CD4-positive, alpha-beta T cell treated with Interleukin-4 for 4 hours (primary cell): ENCODE measurements at regions not wholly inside any gene's neighbourhood (a gene's known extent, or its start where the extent isn't known, plus 50 kb on each side); places are given as distances from the start of the nearest gene placed in this dataset.
A peak's percentile ranks its signal among the peaks of the same experiment; 100 is the strongest.
"Not testable (repeated sequence)": the region's sequence is repeated elsewhere in the genome, so short reads cannot be mapped to it uniquely, and the experiment has no call there.

ENCODE experiments used
- DNase-seq: peaks from one replicate; pipeline ENCODE4 v3.0.0-alpha.2; 2020

DNA sequence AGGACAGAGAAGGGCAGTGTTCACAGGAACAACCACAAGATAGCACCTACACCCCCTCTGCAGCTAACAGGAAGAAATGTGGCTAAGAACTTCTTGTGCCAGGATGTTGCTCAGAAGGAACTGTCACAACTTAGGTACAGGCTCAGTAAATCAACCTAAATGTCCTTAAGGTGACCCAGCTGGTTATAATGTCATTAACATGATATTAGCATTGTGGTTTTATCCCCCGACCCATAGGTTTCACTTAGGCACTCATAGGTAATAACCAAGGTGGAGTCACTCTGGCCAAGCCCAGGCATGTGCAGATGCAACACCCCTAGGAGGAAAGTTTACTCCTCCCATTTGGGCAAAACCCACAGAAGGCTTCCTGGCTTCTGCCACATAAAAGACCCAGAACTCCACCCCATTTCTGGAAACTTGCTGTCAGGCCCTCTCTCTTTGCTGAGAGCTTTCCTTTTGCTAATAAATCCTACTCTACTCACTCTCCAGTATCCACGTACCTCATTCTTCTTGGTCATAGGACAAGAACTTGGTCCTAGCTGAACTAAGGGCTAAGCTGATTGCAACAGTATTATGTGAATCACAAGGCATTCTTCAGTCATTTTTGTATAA, 951.3 kb downstream of the SLITRK5 start:
- peak; percentile 0 for DNase-seq

DNA sequence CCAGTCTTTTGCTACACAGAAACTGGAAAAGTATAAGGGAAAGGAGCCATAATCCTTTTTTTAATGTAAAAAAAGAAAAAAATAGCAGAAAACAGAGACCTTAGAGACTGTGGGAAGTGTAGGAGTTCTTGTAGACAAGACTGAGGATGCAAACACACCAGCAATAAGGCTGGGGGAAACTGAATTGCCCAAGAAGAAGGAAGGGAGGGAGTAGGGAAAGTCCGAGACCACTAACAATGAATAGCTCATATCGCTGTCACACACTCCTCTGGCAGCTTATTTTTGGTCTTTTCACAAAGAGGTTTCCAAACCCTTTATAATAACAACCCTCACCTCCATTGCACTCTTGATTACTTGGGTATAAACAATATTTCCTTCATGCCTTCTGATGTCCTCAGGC, 952.0 kb downstream of the SLITRK5 start:
- no peak for DNase-seq

DNA sequence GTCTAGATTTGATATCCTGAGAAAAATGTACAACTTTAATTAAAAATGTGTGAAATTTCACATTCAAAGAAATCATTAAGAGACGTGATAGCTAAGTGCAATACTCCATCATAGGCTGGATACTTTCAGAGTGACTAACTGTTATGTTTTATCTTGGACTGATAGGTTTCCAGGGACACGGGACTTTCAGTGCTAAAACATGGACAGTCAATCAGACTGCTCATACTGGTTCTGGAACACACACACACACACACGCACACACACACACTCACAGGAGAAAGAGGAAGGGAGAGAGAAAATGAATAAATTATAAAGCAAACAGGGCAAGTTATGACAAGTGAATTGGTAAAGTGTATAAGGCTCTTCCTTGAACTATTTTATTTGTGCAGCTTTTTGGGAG, 955.9 kb downstream of the SLITRK5 start:
- no peak for DNase-seq

DNA sequence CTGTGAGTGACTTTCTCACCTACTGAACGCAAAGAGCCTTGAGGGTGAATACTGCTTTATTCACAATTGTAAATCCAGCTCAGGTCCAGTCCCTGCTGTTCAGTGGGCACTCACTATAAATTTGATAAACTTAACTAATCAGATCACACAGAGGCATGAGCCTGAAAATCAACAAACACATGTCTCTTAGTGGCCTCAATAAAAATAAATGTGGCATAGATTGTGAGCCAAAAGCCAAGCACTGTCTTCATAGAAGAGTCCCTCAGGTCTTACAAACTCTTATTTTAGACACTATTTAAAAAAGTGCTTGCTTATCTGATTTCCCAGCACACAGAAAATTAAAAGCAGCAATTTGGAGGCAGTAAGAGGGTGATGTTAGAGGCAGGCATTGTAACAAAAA, 957.7 kb downstream of the SLITRK5 start:
- DNase-seq: no peak

DNA sequence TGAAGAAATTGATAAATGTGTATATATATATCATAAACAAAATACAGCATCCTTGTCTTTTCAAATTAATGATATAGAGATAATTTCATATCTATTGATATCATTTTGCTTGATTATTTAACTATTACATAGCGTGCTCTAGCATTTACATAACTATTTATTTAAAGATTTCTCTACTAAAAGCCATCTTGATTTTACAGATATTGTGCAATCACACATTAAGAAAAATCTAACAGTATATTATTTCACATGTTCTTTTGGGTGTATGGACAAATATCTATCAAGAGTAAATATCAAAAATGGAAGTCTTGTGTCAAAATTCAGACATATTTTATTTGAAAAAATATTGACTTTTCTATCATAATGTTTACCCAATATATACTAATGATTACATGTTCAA, 966.8 kb downstream of the SLITRK5 start:
- DNase-seq: no peak

DNA sequence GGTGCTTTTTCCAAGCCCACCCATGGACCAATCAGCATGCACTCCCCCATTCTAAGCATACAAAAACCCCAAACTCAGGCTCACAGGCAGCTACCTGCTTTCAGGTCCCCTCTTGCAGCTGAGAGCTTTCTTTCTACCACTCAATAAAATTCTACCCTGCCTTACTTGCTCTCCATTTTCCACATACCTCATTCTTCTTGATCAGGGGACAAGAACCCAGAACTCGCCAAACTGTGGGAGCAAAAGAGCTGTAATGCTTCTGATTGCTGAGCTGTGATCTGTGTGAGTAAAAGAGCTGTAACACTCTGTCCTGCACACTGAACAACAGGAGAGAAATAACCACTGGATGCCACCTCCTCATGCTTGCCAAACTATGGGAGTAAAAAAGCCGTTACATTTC, 972.1 kb downstream of the SLITRK5 start:
- no peak for DNase-seq

DNA sequence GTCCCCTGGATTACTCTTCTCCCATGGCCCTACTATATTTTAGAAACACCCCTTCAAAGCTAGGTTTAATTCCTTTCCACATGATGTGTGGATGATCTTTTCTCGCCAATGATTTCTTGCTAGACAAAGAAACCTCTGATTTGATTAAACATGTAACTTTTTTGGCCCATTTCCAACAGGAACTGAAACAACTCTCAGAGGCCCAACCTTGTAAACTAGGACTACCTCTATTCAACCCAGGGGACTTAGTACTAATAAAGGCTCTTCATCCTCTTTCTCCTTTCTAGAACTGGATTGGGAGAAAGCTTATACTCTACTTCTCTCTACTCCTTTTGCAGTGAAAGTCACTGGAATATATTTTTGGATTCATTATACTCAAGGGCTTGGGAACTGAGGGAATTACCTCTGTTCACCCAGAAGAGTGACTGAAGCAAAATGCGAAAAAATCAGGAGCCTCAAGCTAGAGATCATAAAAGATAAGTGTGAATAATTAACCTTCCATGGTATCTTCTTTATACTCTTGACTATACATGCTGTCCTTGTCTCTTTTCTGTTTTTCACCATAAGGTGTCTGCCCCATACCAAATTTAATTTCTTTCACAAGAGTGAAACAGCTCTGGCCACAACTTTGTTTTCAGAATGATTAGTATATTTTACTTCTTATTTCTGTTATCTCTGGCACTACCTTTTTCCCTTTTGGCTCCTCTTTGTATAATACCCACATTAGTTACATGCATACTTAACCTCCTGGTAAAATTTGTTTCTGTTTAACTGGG, 977.6 kb downstream of the SLITRK5 start:
- DNase-seq: no peak

DNA sequence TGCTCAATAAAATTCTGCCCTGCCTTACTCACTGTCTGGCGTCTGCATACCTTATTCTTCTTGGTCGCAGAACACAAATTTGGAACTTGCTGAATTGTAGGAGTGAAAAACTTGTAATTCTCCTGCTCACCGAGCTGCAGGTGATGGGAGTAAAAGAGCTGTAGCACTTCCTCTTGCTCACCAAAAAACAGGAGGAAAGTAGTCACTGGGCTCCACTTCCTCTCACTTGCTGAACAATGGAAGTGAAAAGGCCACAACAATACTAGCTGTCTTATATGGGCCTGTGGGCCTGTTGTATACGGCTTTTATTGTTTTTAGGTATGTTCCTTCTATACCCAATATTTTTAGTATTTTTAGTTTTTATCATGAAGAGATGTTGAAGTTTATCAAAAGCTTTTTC, 978.7 kb downstream of the SLITRK5 start:
- DNase-seq: no peak

DNA sequence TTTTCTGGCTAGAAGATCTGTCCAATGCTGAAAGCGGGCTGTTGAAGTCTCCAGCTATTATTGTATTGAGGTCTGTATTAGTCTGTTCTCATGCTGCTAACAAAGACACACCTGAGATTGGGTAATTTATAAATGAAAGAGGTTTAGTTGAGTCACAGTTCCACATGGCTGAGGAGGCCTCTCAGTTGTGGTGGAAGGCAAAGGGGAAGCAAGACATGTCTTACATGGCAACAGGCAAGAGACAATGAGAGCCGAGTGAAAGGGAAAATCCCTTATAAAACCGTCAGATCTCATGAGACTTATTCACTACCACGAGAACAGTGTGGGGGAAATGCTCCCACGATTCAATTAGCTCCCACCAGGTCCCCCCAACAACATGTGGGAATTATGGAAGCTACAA, 980.4 kb downstream of the SLITRK5 start:
- no peak for DNase-seq

DNA sequence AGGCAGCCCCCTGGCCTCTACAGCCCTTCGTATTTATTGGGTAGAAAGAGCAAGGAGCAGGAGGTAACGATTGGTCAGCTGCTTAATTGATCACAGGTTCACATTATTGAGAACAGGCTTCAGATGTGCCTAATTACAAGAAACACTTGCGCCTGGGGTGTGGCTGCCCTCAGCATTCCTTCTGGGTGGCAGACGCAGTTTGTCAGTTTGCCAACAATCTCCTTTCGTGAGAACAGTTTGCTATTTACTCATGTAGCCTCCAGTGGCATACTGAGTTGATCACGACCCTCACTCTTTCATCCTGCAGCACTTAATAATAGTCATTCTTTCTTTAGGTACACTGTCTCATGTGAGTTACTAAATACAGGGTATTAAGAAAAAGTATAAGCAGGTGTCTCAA, 985.6 kb downstream of the SLITRK5 start:
- DNase-seq: no peak

DNA sequence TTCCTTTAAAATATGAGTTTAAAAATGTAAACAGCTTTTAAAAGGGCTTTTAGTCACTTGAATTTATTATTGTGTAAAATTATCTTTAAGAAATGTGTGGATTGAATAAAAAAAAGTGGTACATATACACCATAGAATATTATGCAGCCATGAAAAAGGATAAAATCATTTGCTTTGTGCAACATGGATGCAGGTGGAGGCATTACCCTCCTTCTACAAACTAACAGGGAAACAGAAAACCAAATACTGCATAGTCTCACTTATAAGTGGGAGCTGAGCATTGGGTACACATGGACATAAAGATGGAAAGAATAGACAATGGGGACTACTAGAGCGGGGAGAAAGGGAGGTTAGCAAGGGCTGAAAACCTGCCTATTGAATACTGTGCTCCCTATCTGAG, 999.3 kb downstream of the SLITRK5 start:
- no peak for DNase-seq

DNA sequence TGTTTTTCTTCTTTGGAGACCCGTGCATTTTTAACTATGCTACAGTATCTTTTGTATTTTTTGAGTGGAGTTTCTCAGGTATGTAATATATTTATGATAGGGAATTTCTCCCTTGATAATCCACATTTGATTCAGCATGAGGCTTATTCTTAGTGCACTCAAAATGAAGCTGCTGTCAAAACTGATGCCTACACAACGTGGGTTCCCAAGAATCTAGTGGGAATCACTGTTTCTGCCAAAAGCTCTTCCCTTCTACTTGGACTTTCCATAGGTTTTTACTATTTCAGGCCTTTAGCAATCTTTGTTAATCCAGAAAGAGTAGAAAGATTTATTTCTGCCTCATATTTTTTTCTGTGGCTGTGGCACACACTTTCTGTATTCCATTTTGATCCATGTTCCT, 1003.7 kb downstream of the SLITRK5 start:
- DNase-seq: no peak

DNA sequence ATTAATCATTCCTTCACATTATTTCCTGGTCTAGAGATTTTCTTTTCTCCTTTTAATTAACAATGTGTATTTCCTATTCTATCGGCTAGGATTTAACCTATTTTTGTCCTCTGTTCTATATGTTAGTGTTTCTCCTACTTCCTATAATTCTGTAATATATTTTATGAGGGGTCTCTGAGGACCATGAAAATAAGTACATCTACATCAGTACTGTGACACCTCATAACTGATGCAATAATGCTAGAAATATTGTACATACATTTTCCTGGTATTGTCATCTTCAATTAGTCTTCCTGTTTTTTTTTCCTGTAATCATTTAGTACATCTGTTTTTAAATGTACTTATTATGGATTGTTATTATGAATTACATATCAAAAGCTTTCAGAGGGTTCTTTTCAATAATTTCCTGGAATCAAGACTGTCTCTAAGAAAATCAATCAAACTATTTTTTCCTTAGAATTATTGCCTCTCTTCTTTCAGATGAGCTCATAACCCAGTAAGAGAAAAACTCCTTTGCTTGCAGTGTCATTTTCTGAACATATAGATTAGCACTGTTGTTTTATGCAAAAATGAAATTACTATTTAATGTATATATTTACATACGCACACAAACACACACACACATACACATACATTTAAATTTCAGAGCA, 1004.3 kb downstream of the SLITRK5 start:
- DNase-seq: no peak

DNA sequence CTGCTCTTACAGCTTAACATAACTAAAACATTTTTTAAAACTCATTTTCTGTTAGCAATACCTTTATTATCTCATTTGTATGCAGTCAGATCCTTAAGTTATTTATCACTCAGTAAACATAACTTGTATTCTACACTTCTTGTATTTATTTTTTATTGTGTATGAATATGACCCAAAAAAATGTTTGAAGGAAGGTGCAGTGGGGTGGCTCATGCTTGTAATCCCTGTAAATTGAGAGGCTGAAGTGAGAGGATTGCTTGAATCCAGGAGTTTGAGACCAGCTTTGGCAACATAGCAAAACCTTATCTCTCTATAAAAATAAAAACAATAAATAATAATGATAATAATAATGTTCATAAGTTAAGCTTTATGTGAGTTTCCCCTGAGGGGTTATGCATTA, 1004.8 kb downstream of the SLITRK5 start:
- DNase-seq: no peak

DNA sequence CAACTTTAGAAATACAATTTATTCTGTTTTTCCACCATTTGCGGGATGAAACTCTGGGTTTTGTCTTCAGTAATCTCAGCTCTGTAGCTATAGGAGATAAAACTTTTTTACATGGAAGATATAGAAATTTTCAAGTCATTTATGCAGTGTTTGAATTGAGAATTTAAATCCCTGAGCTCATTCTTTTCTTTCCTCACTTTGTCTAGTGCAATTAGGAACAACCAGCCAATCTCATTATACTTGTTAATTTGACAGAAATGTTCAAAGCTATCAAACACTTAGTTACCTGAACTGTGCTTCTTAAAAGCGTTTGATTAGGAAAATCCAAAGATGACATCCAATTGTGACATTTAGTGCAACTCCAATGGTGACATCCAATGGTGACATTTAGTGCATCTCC, 1014.3 kb downstream of the SLITRK5 start:
- no peak for DNase-seq

DNA sequence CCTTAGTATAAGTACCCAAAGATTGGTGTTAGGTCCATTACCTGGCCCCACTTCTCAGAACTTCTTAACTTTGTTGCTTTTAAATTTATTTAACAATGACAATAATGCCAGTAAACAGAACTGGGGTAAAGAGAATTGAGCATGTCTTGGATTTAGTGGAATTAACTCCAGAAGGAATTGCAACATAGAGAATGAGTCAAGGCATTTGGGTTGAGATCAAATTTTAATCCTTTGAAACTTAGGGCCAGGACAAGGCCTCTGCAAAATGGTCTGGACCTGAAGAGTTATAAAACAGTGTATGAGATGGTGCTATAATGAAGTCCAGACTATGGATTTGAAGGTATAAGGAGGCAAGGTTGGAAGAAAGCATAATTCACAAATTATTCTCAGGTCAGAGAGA, 1030.4 kb downstream of the SLITRK5 start:
- DNase-seq: no peak

DNA sequence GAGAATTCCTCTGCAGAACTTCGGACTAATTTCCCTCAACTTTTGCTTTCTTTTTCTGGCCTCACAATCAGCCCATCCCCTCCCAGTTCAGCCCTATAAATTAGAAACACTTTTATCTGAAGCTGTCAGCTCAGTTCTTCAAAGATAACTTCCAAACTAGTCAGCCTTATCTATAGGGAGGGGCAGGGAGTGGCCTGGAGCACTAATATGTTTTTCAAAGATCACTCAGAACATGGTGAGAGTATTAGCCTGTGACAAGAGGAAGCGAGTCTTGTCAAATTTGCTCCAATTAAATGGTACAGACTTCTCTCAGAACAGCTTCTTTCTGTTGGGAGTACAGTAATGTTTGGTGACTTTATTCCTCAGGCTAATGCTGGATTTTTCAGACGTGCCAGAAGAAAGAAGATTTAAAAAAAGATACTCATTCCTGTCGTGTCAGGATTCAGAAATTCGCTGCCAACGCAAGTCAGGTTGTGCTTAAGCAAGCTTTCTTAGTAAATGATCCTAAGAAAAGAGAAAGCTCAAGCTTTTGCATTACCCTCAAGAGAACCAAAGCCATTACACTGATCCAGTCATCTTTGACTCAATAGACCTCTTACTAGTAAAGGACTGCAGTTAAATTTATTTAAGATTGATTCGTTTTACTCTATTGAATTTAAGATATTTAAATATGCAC, 1033.6 kb downstream of the SLITRK5 start:
- no peak for DNase-seq

DNA sequence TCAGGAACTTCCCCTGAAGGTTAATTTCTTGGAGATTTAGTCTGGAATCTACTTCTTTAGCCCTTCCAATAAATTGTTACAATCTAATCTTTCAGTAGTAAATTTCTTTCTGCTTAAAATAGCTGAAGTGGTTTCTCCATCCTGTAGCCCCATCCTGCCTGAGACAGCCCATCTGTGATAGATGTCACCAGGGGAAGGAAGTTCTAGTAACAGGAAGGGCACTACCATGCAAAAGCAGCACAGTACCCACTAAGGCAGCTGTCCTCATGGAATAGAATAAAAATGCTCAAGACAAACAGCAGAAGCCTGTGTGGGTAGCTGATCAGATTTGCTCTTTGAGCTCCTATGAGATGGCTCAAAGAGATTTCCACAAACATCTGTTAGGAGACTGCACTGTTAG, 1036.5 kb downstream of the SLITRK5 start:
- no peak for DNase-seq

DNA sequence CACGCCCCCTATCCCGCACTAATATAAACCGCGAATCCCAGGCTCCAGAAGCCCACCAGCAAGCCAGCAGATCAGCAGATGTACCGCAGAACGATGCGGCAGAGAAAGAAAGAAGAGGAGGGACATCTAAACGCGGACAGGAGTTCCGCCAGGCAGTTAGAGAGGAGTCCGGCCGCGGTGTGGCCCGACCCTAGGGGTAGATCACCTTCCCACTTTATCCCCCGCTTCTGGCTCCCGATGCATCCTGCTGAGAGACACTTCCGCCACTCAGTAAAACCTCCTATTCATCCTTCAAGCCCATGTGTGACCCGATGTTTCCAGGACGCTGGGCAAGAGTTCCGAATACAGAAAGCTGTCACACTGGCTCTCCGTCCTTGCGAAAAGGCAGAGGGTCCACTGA, 1046.8 kb downstream of the SLITRK5 start:
- DNase-seq: no peak

DNA sequence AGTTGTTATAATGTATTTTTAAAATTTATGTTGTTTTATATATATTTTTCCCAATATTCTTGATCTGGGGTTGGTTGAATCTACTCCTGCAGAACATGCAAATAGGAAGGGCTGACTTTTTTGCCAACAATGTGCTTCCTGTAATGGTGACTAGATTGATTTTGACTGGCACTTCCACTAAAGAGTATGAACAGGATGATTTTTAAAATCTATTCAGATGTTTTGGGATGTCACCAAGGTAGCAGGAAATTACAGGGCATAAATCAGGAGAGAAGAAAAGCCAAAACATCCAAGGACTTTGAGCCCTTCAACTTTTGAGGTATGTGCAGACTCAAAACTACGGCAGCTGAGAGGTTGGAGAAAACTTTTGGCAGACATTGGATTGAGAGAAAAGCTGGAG, 1047.6 kb downstream of the SLITRK5 start:
- DNase-seq: no peak

DNA sequence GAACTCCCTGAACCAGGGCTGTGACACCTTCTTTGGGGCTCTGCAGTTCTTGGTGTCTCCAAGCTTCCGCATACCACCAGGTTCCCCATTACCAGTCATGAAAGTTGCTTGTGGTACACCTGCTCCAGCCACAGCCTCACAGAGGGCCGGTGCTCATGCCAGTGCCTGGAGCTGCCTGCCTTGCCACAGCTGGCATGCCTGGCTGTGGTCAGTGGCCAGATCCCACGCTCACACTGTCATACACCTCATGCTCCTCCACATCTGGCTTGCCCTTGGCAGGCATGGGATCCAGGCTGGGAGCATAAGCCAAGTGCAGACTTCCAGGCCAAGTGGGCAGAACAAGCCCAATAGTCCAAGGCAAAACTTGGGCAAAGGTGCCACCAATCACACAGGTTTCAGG, 1054.9 kb downstream of the SLITRK5 start:
- no peak for DNase-seq

DNA sequence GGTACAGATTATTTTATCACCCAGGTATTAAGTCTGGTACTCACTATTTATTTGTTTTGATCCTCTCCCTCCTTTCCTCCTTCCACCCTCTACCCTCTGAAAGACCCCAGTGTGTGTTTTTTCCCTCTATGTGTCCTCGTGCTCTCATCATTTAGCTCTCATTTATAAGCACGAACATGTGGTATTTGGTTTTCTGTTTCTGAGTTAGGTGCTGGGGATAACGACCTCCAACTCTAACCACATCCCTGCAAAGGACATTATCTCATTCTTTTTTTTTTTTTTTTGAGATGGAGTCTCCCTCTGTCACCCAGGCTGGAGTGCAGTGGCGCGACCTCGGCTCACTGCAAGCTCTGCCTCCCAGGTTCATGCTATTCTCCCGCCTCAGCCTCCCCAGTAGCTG, 1056.1 kb downstream of the SLITRK5 start:
- not testable (repeated sequence) for DNase-seq

DNA sequence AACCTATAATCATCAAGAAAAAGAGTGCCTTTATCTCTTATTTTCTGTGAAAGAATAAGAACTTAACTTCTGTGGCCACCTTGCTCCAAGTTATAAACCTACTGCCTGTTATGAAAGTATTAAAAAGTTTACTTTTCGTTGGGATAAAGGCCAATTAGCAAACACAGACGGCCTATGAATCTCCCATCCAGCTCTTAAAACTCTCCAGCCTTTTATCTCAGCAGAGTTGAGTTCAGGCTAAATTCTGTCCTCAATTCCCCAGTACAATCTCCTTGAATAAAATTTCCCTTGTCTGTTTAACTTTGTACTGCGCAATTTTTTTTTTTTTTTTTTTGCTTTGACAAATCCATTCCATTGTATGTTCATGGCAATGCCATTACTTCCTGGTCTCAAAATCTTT, 1058.4 kb downstream of the SLITRK5 start:
- DNase-seq: no peak

DNA sequence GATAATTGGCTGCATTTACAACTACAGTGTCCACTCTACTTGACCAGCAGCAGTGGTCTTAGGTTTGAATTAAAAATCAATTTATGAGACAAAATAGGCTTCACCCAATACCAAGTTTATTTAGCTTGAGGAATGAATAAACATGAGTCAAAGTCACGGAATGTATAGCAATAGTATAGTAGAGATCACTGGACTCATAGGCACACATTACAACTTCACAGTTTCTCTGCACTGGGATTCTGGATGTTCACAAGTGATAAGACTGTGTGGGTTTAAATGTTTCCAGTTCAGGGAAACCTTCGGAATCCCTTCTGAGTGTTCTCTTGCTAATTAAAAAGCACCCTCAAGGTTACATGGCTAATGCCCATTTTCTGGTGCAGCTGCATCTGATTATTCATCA, 1064.9 kb downstream of the SLITRK5 start:
- DNase-seq: no peak
